Panc1 (cell line): ENCODE measurements at regions not wholly inside any gene's neighbourhood (a gene's known extent, or its start where the extent isn't known, plus 50 kb on each side); places are given as distances from the start of the nearest gene placed in this dataset.

Source experiments
- POLR2AphosphoS5 ChIP-seq: IDR thresholded peaks from 2 replicates; pipeline ENCODE4 v1.6.1; 2012; ENCODE audit warnings: mild to moderate bottlenecking, low read depth, low read length, moderate library complexity
- REST ChIP-seq, 2 experiments: IDR thresholded peaks; 2 replicates each; pipeline ENCODE4 v1.6.1; 2011 to 2012; ENCODE audit warnings: low read depth in 2 of 2, control low read depth in 1 of 2, low read length in 1 of 2, mild to moderate bottlenecking in 1 of 2, moderate library complexity in 1 of 2; ENCODE audit not compliant: insufficient read depth in 1 of 2
- SIN3A ChIP-seq: IDR thresholded peaks from 2 replicates; pipeline ENCODE4 v1.6.1; 2012; ENCODE audit warnings: low read depth, mild to moderate bottlenecking, low read length, moderate library complexity, borderline replicate concordance; ENCODE audit not compliant: insufficient read depth
- TCF7L2 ChIP-seq: IDR thresholded peaks from 2 replicates; pipeline ENCODE4 v1.6.1; 2011; ENCODE audit warnings: mild to moderate bottlenecking, low read depth, low read length, inconsistent platforms
- TF ChIP-seq, protein P1 (sequence below): fragments of 450-650 bp; IDR thresholded peaks from 2 replicates; pipeline ENCODE4 v1.5.1; 2017; ENCODE audit warnings: mild to moderate bottlenecking

- TF ChIP-seq POLR2AphosphoS5: no peak
- TF ChIP-seq, protein P1, sequence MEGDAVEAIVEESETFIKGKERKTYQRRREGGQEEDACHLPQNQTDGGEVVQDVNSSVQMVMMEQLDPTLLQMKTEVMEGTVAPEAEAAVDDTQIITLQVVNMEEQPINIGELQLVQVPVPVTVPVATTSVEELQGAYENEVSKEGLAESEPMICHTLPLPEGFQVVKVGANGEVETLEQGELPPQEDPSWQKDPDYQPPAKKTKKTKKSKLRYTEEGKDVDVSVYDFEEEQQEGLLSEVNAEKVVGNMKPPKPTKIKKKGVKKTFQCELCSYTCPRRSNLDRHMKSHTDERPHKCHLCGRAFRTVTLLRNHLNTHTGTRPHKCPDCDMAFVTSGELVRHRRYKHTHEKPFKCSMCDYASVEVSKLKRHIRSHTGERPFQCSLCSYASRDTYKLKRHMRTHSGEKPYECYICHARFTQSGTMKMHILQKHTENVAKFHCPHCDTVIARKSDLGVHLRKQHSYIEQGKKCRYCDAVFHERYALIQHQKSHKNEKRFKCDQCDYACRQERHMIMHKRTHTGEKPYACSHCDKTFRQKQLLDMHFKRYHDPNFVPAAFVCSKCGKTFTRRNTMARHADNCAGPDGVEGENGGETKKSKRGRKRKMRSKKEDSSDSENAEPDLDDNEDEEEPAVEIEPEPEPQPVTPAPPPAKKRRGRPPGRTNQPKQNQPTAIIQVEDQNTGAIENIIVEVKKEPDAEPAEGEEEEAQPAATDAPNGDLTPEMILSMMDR: no peak
- TF ChIP-seq SIN3A: no peak
- no peak for TF ChIP-seq REST (IDR thresholded peaks at IDR 0.05; ENCODE audit: insufficient read depth in 1 of 2, low read depth in 2 of 2, low read length in 1 of 2)
- TF ChIP-seq TCF7L2: no peak
These were observed 375.6 kb downstream of the COG6 start for GRCh38 chr13:40031031-40031430.
